Astrocyte (in vitro differentiated cells and primary cell): ENCODE measurements at regions not wholly inside any gene's neighbourhood (a gene's known extent, or its start where the extent isn't known, plus 50 kb on each side); places are given as distances from the start of the nearest gene placed in this dataset.

ENCODE experiments used
- DNase-seq: peaks from one replicate; pipeline ENCODE4 v3.0.0-alpha.2; 2010; ENCODE audit warnings: low read depth
- FAIRE-seq: peaks from 2 replicates; lab custom pipeline; 2011; peaks lifted over from hg19 to GRCh38; lab: Jason Lieb, UNC
- H2AFZ ChIP-seq: 2 replicates; pipeline ENCODE4 v1.6.0; 2012; ENCODE audit warnings: low read depth, low read length, inconsistent platforms
- H3K27ac ChIP-seq: 2 replicates; pipeline ENCODE4 v1.5.1; 2011; ENCODE audit warnings: low read depth, low read length, inconsistent platforms
- H3K27me3 ChIP-seq: 2 replicates; pipeline ENCODE4 v1.6.0; 2011; ENCODE audit warnings: low read length, inconsistent platforms; ENCODE audit not compliant: insufficient read depth
- H3K36me3 ChIP-seq: 2 replicates; pipeline ENCODE4 v1.5.1; 2011; ENCODE audit warnings: low read length, inconsistent platforms; ENCODE audit not compliant: insufficient read depth
- H3K4me1 ChIP-seq: 2 replicates; pipeline ENCODE4 v1.5.1; 2011; ENCODE audit warnings: low read length, inconsistent platforms; ENCODE audit not compliant: insufficient read depth
- H3K4me2 ChIP-seq: 2 replicates; pipeline ENCODE4 v1.6.0; 2012; ENCODE audit warnings: low read length, inconsistent platforms
- H3K4me3 ChIP-seq: 2 replicates; pipeline ENCODE4 v1.5.1; 2011; ENCODE audit warnings: low read depth, mild to moderate bottlenecking, low read length, inconsistent platforms; ENCODE audit not compliant: insufficient read depth
- H3K79me2 ChIP-seq: 2 replicates; pipeline ENCODE4 v1.6.0; 2012; ENCODE audit warnings: mild to moderate bottlenecking, low read length, inconsistent platforms; ENCODE audit not compliant: insufficient read depth
- H3K9ac ChIP-seq: 2 replicates; pipeline ENCODE4 v1.6.0; 2012; ENCODE audit warnings: mild to moderate bottlenecking, low read length, inconsistent platforms
- H3K9me3 ChIP-seq: 2 replicates; pipeline ENCODE4 v1.5.1; 2012; ENCODE audit warnings: low read depth, mild to moderate bottlenecking, low read length, inconsistent platforms; ENCODE audit not compliant: insufficient read depth
- H4K20me1 ChIP-seq: 2 replicates; pipeline ENCODE4 v1.6.0; 2012; ENCODE audit warnings: low read length, inconsistent platforms; ENCODE audit not compliant: insufficient read depth
- H3K27ac Mint-ChIP-seq: one replicate; pipeline ENCODE4 v1.8.0; 2021; ENCODE audit warnings: mild to moderate bottlenecking, mixed read lengths; ENCODE audit not compliant: unreplicated experiment
- H3K27me3 Mint-ChIP-seq: one replicate; pipeline ENCODE4 v1.8.0; 2021; ENCODE audit warnings: low read depth, mixed read lengths; ENCODE audit not compliant: unreplicated experiment
- H3K36me3 Mint-ChIP-seq: one replicate; pipeline ENCODE4 v1.8.0; 2021; ENCODE audit warnings: low read depth, mixed read lengths; ENCODE audit not compliant: unreplicated experiment
- H3K4me1 Mint-ChIP-seq: one replicate; pipeline ENCODE4 v1.8.0; 2021; ENCODE audit warnings: low read depth, mixed read lengths; ENCODE audit not compliant: unreplicated experiment
- H3K4me3 Mint-ChIP-seq: one replicate; pipeline ENCODE4 v1.8.0; 2021; ENCODE audit warnings: mild to moderate bottlenecking, moderate library complexity, mixed read lengths; ENCODE audit not compliant: unreplicated experiment
- H3K9me3 Mint-ChIP-seq: one replicate; pipeline ENCODE4 v1.8.0; 2021; ENCODE audit warnings: mild to moderate bottlenecking, mixed read lengths; ENCODE audit not compliant: unreplicated experiment
- EZH2 ChIP-seq: IDR thresholded peaks from 2 replicates; pipeline ENCODE4 v1.6.1; 2012; ENCODE audit warnings: mild to moderate bottlenecking, low read length, inconsistent platforms; ENCODE audit not compliant: insufficient read depth
- TF ChIP-seq, protein P1 (sequence below): IDR thresholded peaks from 2 replicates; pipeline ENCODE4 v1.5.1; 2011; ENCODE audit warnings: low read depth, mild to moderate bottlenecking, inconsistent platforms, low read length, moderate library complexity; ENCODE audit not compliant: insufficient read depth

DNA sequence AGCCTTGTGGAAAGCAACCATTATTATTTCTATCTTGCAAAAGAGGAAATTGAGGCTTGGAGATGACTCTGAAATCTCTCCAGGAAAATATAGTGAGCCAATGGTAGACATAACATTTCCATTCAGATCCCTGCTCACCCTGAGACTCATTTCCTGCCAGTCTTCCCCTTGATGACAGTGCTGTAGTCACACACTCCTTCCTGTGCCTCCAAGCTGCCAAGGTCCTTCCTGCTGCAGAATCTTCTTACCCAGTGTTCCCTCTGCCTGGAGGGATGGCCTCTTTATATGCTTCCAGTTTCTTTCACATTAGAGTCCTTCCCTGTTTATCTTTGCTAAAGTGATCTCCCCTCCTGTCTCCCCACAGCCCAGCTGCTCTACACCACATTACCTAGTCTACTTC lies 648.1 kb downstream of the TOX3 start:
- Histone ChIP-seq H3K4me2 (no peak overlapping the region), H3K4me3 (no peak overlapping the region), H3K36me3 (no peaks in the 10 kb centered on the region), H3K4me1 (no peaks in the 10 kb centered on the region), H4K20me1 (no peaks in the 10 kb centered on the region), H2AFZ (no peak overlapping the region), H3K79me2 (no peaks in the 10 kb centered on the region), H3K9me3 (no peaks in the 10 kb centered on the region), H3K27me3 (no peaks in the 10 kb centered on the region), H3K27ac (no peak overlapping the region), H3K9ac (no peak overlapping the region)
- no peak overlapping the region for H3K4me3 Mint-ChIP-seq
- FAIRE-seq (no peak), DNase-seq (no peak)
- TF ChIP-seq, protein P1, sequence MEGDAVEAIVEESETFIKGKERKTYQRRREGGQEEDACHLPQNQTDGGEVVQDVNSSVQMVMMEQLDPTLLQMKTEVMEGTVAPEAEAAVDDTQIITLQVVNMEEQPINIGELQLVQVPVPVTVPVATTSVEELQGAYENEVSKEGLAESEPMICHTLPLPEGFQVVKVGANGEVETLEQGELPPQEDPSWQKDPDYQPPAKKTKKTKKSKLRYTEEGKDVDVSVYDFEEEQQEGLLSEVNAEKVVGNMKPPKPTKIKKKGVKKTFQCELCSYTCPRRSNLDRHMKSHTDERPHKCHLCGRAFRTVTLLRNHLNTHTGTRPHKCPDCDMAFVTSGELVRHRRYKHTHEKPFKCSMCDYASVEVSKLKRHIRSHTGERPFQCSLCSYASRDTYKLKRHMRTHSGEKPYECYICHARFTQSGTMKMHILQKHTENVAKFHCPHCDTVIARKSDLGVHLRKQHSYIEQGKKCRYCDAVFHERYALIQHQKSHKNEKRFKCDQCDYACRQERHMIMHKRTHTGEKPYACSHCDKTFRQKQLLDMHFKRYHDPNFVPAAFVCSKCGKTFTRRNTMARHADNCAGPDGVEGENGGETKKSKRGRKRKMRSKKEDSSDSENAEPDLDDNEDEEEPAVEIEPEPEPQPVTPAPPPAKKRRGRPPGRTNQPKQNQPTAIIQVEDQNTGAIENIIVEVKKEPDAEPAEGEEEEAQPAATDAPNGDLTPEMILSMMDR = no peak
- no peak for TF ChIP-seq EZH2
- no peaks in the 10 kb centered on the region for H3K4me1 Mint-ChIP-seq
- H3K9me3 Mint-ChIP-seq = peaks cover 1% of the 10 kb centered on the region
- no peak overlapping the region for H3K27ac Mint-ChIP-seq
- no peaks in the 10 kb centered on the region for H3K27me3 Mint-ChIP-seq
- H3K36me3 Mint-ChIP-seq = no peaks in the 10 kb centered on the region

DNA sequence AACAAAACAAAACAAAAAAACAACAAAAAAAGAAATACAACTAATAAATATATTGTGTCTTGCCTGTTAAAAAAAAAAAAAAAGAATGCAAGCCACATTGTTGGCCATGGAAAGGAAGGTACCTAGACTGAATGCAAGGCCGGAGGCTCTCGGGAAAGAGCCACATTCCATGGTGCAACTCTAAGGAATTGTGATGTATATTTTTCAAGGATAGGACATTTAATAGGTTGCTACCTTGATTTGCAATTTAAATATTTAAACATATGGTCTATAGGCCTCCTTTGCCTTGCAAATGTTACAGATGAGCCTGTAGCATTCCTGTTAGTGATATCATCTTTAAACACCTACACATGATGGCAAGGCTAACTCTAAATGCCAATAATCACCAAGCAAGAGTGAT lies 650.9 kb downstream of the TOX3 start:
- no peak overlapping the region for H3K9ac ChIP-seq
- Mint-ChIP-seq H3K9me3 (peaks cover 1% of the 10 kb centered on the region), H3K27me3 (peaks cover 2% of the 10 kb centered on the region), H3K36me3 (no peaks in the 10 kb centered on the region), H3K4me3 (no peak overlapping the region), H3K4me1 (no peaks in the 10 kb centered on the region), H3K27ac (no peak overlapping the region)
- FAIRE-seq (no peak), DNase-seq (no peak)
- no peak overlapping the region for H3K4me3 ChIP-seq
- H3K79me2 ChIP-seq = no peaks in the 10 kb centered on the region
- H4K20me1 ChIP-seq = no peaks in the 10 kb centered on the region
- no peak overlapping the region for H2AFZ ChIP-seq
- H3K36me3 ChIP-seq = no peaks in the 10 kb centered on the region
- TF ChIP-seq, protein P1 = no peak
- no peak for TF ChIP-seq EZH2
- no peaks in the 10 kb centered on the region for H3K9me3 ChIP-seq
- H3K27ac ChIP-seq = no peak overlapping the region
- no peaks in the 10 kb centered on the region for H3K27me3 ChIP-seq
- H3K4me1 ChIP-seq = no peaks in the 10 kb centered on the region
- H3K4me2 ChIP-seq = no peak overlapping the region

DNA sequence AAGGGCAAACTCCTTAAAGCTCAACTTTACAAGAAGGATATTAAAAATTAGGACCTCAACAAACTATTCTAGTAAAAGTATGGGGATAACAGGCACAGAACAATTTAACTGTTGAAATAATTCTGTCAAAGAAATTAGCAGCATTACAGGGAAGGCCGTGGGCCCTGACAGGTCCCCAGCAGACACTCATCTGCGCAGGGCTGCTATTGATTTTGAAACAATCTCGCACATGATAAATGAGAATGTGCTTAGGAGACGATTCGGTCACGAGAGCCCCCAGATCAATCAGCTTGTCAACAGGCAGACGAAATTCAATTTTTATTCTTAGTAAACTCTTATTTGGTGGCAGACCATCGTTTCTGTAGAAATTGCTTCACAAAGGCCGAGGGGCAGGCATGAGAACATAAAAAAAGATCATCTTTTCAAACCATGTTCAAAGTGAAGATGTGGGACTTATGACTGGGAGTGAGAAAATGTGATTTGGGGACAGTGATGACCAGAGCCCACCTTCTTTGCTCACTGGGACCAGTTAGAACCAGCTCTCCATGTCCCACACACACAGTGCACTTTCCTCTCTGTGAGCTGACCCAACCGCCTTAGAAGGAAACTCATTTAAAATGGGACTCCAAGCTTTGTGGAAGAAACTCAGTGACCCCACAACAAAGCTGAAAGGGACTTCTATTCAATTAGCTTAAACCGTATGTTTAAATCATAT lies 654.5 kb downstream of the TOX3 start:
- TF ChIP-seq, protein P1 = no peak
- TF ChIP-seq EZH2 = no peak

More for the DNA sequence above, 654.5 kb downstream of the TOX3 start:
- no peak overlapping the region for H3K4me2 ChIP-seq
- no peaks in the 10 kb centered on the region for H3K4me1 ChIP-seq
- H3K9me3 Mint-ChIP-seq = peaks cover 1% of the 10 kb centered on the region
- no peak overlapping the region for H3K27ac ChIP-seq
- no peaks in the 10 kb centered on the region for H3K27me3 ChIP-seq
- H3K27me3 Mint-ChIP-seq = peaks cover 2% of the 10 kb centered on the region
- no peak overlapping the region for H3K4me3 ChIP-seq
- no peaks in the 10 kb centered on the region for H3K36me3 ChIP-seq
- no peaks in the 10 kb centered on the region for H3K79me2 ChIP-seq
- no peak overlapping the region for H2AFZ ChIP-seq
- no peak overlapping the region for H3K27ac Mint-ChIP-seq
- no peaks in the 10 kb centered on the region for H3K4me1 Mint-ChIP-seq
- no peak for FAIRE-seq
- no peaks in the 10 kb centered on the region for H3K36me3 Mint-ChIP-seq
- H4K20me1 ChIP-seq = no peaks in the 10 kb centered on the region
- no peaks in the 10 kb centered on the region for H3K9me3 ChIP-seq
- no peak for DNase-seq
- no peak overlapping the region for H3K9ac ChIP-seq
- no peak overlapping the region for H3K4me3 Mint-ChIP-seq
